IMR-90 (cell line): ENCODE measurements at regions not wholly inside any gene's neighbourhood (a gene's known extent, or its start where the extent isn't known, plus 50 kb on each side); places are given as distances from the start of the nearest gene placed in this dataset.

Source experiments
- ATAC-seq: fragments of 200-7000 bp; cut with Tn5 transposase; 2 replicates; pipeline ENCODE4 v1.9.1; 2020; ENCODE audit warnings: low read depth, mild to moderate bottlenecking, moderate library complexity
- BruUV-seq: library from RNA; stranded (reverse); fragments of 400-500 nt; replicated peaks from 2 replicates; lab custom pipeline; 2021; lab: Mats Ljungman, UMichigan
- CTCF ChIA-PET: fragments of 300-600 bp; formaldehyde crosslinking; extraction: SDS; loops from one replicate; lab custom pipeline; 2021; ENCODE audit warnings: antibody characterized with exemption; lab: Yijun Ruan, JAX
- POLR2A ChIA-PET: fragments of 300-600 bp; sonication (Branson Sonifier 250); formaldehyde crosslinking; loops from one replicate; lab custom pipeline; 2022; ENCODE audit warnings: antibody characterized with exemption; ENCODE audit not compliant: unreplicated experiment; lab: Charles Lee
- DNase-seq: peaks from one replicate; pipeline ENCODE4 v3.0.0; 2013
- H2AFZ ChIP-seq: replicated peaks from 2 replicates; pipeline ENCODE3; 2013; ENCODE audit warnings: low read length, mild to moderate bottlenecking; ENCODE audit not compliant: poor library complexity
- H2AK5ac ChIP-seq: 2 replicates; pipeline ENCODE4 v1.6.1; 2013; ENCODE audit warnings: low read depth, low read length, inconsistent platforms
- H2AK9ac ChIP-seq: replicated peaks from 2 replicates; pipeline ENCODE3; 2013; ENCODE audit warnings: mild to moderate bottlenecking, low read depth, low read length, moderate library complexity; ENCODE audit not compliant: poor library complexity
- H2BK120ac ChIP-seq: 2 replicates; pipeline ENCODE4 v1.6.1; 2013; ENCODE audit warnings: low read depth, low read length, inconsistent platforms
- H2BK15ac ChIP-seq: 3 replicates; pipeline ENCODE4 v1.6.1; 2013; ENCODE audit warnings: low read depth, low read length, inconsistent platforms
- H2BK20ac ChIP-seq: 2 replicates; pipeline ENCODE4 v1.6.1; 2013; ENCODE audit warnings: low read depth, mild to moderate bottlenecking, inconsistent platforms, low read length, moderate library complexity
- H2BK5ac ChIP-seq: 2 replicates; pipeline ENCODE4 v1.6.1; 2013; ENCODE audit warnings: mild to moderate bottlenecking, low read depth, low read length, inconsistent platforms; ENCODE audit not compliant: poor library complexity, severe bottlenecking
- H3K14ac ChIP-seq: replicated peaks from 2 replicates; pipeline ENCODE4 v1.6.1; 2013; ENCODE audit warnings: low read depth, low read length, inconsistent platforms
- H3K18ac ChIP-seq: 2 replicates; pipeline ENCODE4 v1.6.1; 2013; ENCODE audit warnings: low read depth, low read length, control low read depth
- H3K23ac ChIP-seq: 2 replicates; pipeline ENCODE4 v1.6.1; 2013; ENCODE audit warnings: low read depth, low read length, inconsistent platforms
- H3K27ac ChIP-seq: 2 replicates; pipeline ENCODE4 v1.5.1; 2013; ENCODE audit warnings: mild to moderate bottlenecking, control low read depth, low read length; ENCODE audit not compliant: insufficient read depth
- H3K27me3 ChIP-seq: 2 replicates; pipeline ENCODE4 v1.6.1; 2013; ENCODE audit warnings: low read length; ENCODE audit not compliant: control insufficient read depth, insufficient read depth
- H3K36me3 ChIP-seq: 2 replicates; pipeline ENCODE4 v1.6.1; 2013; ENCODE audit warnings: low read length, mixed read lengths; ENCODE audit not compliant: control insufficient read depth, insufficient read depth
- H3K4ac ChIP-seq: 2 replicates; pipeline ENCODE4 v1.6.1; 2013; ENCODE audit warnings: low read depth, low read length, inconsistent platforms
- H3K4me1 ChIP-seq: 2 replicates; pipeline ENCODE4 v1.6.1; 2013; ENCODE audit warnings: low read length, mixed read lengths; ENCODE audit not compliant: control insufficient read depth, insufficient read depth
- H3K4me2 ChIP-seq: 2 replicates; pipeline ENCODE4 v1.6.1; 2013; ENCODE audit warnings: low read depth, mild to moderate bottlenecking, control low read depth, low read length, moderate library complexity
- H3K4me3 ChIP-seq: 2 replicates; pipeline ENCODE4 v1.5.1; 2013; ENCODE audit warnings: low read depth, mild to moderate bottlenecking, control low read depth, low read length, moderate library complexity; ENCODE audit not compliant: insufficient read depth
- H3K56ac ChIP-seq: 2 replicates; pipeline ENCODE4 v1.6.1; 2013; ENCODE audit warnings: low read length, inconsistent platforms; ENCODE audit not compliant: insufficient read depth; ENCODE audit errors: extremely low read depth
- H3K79me1 ChIP-seq, 2 experiments: 2 replicates each; pipeline ENCODE4 v1.6.1; 2013; ENCODE audit warnings: low read length in 2 of 2, inconsistent platforms in 1 of 2, low read depth in 1 of 2
- H3K9ac ChIP-seq: 2 replicates; pipeline ENCODE4 v1.6.1; 2013; ENCODE audit warnings: low read depth, low read length, control low read depth
- H3K9me1 ChIP-seq: 2 replicates; pipeline ENCODE4 v1.6.1; 2013; ENCODE audit warnings: low read length, inconsistent platforms; ENCODE audit not compliant: insufficient read depth
- H3K9me3 ChIP-seq: 2 replicates; pipeline ENCODE4 v1.6.1; 2013; ENCODE audit warnings: low read length; ENCODE audit not compliant: control insufficient read depth, insufficient read depth
- H4K20me1 ChIP-seq: 2 replicates; pipeline ENCODE4 v1.6.1; 2013; ENCODE audit warnings: low read length, inconsistent platforms; ENCODE audit not compliant: insufficient read depth
- H4K5ac ChIP-seq: 2 replicates; pipeline ENCODE4 v1.6.1; 2013; ENCODE audit warnings: mild to moderate bottlenecking, low read depth, low read length, control low read depth
- H4K8ac ChIP-seq, 2 experiments: 2 replicates each; pipeline ENCODE4 v1.6.1; 2013; ENCODE audit warnings: low read depth in 2 of 2, low read length in 2 of 2, control low read depth in 1 of 2, inconsistent platforms in 1 of 2
- H4K91ac ChIP-seq: 2 replicates; pipeline ENCODE4 v1.6.1; 2013; ENCODE audit warnings: low read depth, low read length, inconsistent platforms; ENCODE audit not compliant: insufficient read depth
- BHLHE40 ChIP-seq: fragments of 150-350 bp; IDR thresholded peaks from 2 replicates; pipeline ENCODE4 v1.6.1; 2016; ENCODE audit warnings: mild to moderate bottlenecking, low read depth, low read length
- CEBPB ChIP-seq: IDR thresholded peaks from 2 replicates; pipeline ENCODE4 v1.6.1; 2012; ENCODE audit warnings: low read depth, low read length, improper control_type of control experiment
- CHD1 ChIP-seq: IDR thresholded peaks from 2 replicates; pipeline ENCODE4 v1.6.1; 2012; ENCODE audit warnings: low read depth, low read length, improper control_type of control experiment
- CTCF ChIP-seq: conservative IDR thresholded peaks from 2 replicates; pipeline ENCODE4 v1.5.1; 2012; ENCODE audit warnings: mild to moderate bottlenecking, low read depth, low read length, improper control_type of control experiment
- ELK1 ChIP-seq: fragments of 150-350 bp; IDR thresholded peaks from 2 replicates; pipeline ENCODE4 v1.6.1; 2016; ENCODE audit warnings: low read depth, mild to moderate bottlenecking, low read length, moderate library complexity, borderline replicate concordance
- FOS ChIP-seq: fragments of 150-350 bp; IDR thresholded peaks from 2 replicates; pipeline ENCODE4 v1.6.1; 2016; ENCODE audit warnings: low read depth, low read length
- MAFK ChIP-seq: IDR thresholded peaks from 2 replicates; pipeline ENCODE4 v1.6.1; 2012; ENCODE audit warnings: low read depth, low read length, improper control_type of control experiment
- MAZ ChIP-seq: IDR thresholded peaks from 2 replicates; pipeline ENCODE4 v1.6.1; 2012; ENCODE audit warnings: low read depth, mild to moderate bottlenecking, low read length, improper control_type of control experiment, moderate library complexity, borderline replicate concordance
- MXI1 ChIP-seq: IDR thresholded peaks from 2 replicates; pipeline ENCODE4 v1.6.1; 2012; ENCODE audit warnings: low read depth, mild to moderate bottlenecking, low read length, moderate library complexity, borderline replicate concordance
- NFE2L2 ChIP-seq: fragments of 150-350 bp; IDR thresholded peaks from 2 replicates; pipeline ENCODE4 v1.6.1; 2016; ENCODE audit warnings: low read depth, mild to moderate bottlenecking, low read length
- POLR2A ChIP-seq: IDR thresholded peaks from 2 replicates; pipeline ENCODE4 v1.6.1; 2012; ENCODE audit warnings: mild to moderate bottlenecking, low read depth, low read length
- RAD21 ChIP-seq: IDR thresholded peaks from 2 replicates; pipeline ENCODE4 v1.6.1; 2012; ENCODE audit warnings: low read length, improper control_type of control experiment
- RCOR1 ChIP-seq: IDR thresholded peaks from 2 replicates; pipeline ENCODE4 v1.6.1; 2012; ENCODE audit warnings: mild to moderate bottlenecking, low read length, improper control_type of control experiment; ENCODE audit not compliant: insufficient replicate concordance
- RFX5 ChIP-seq: IDR thresholded peaks from 2 replicates; pipeline ENCODE4 v1.8.0; 2012; ENCODE audit warnings: low read depth, mild to moderate bottlenecking, low read length, moderate library complexity
- SMC3 ChIP-seq: fragments of 150-350 bp; IDR thresholded peaks from 2 replicates; pipeline ENCODE4 v1.6.1; 2016; ENCODE audit warnings: low read depth, mild to moderate bottlenecking, antibody characterized with exemption, low read length, moderate library complexity
- USF2 ChIP-seq: fragments of 150-350 bp; IDR thresholded peaks from 2 replicates; pipeline ENCODE4 v1.6.1; 2017; ENCODE audit warnings: mild to moderate bottlenecking, antibody characterized with exemption, low read length, low read depth
- WGBS, 2 experiments: methylation state at CpG; one replicate each; pipeline versions ENCODE4 v1.1.5 to v1.1.7; 2013; ENCODE audit warnings: missing lambda C conversion rate in 2 of 2; ENCODE audit not compliant: insufficient read length in 1 of 2; ENCODE audit errors: extremely low coverage in 2 of 2; 5-methylcytosine and 5-hydroxymethylcytosine counted together
- dilution Hi-C: fragments of 300-500 bp; cut with HindIII; formaldehyde crosslinking; loops from one replicate; pipeline ENCODE4 v1.14.3; 2018; ENCODE audit warnings: low sequenced_read_pairs; ENCODE audit not compliant: unreplicated experiment
- in situ Hi-C: fragments of 300-500 bp; cut with MboI; formaldehyde crosslinking; loops from 3 replicates; pipeline ENCODE4 v1.14.3; 2019; ENCODE audit warnings: low sequenced_read_pairs, inconsistent platforms, mixed read lengths
- intact Hi-C: fragments of 100-400 bp; cut with micrococcal nuclease; formaldehyde crosslinking; loops from 2 replicates; pipeline ENCODE4 v1.10.0; 2022

GRCh38 chr2:226620176-226620575 lies 179.4 kb downstream of the IRS1 start:
- intact Hi-C loops: no loop called here
- ATAC-seq: no peak

More at GRCh38 chr2:226620176-226620575, 179.4 kb downstream of the IRS1 start:
- Histone ChIP-seq H2AFZ (no peak overlapping the region), H3K4me3 (no peak overlapping the region), H4K8ac (no peak overlapping the region), H2BK5ac (no peak overlapping the region), H3K9me3 (no peaks in the 10 kb centered on the region; the same call in 1 of the 2 replicates), H3K27ac (no peak overlapping the region), H3K4me1 (peaks cover 2% of the 10 kb centered on the region; the same call in 1 of the 2 replicates), H3K23ac (no peak overlapping the region), H2AK5ac (no peak overlapping the region), H3K79me1 (no peaks in the 10 kb centered on the region), H3K4ac (no peak overlapping the region), H3K9ac (no peak overlapping the region), H2AK9ac (no peak overlapping the region), H3K18ac (no peak overlapping the region), H3K9me1 (no peaks in the 10 kb centered on the region; the same call in 1 of the 2 replicates), H3K14ac (no peak overlapping the region), H3K4me2 (no peak overlapping the region), H2BK15ac (no peak overlapping the region), H3K27me3 (no peaks in the 10 kb centered on the region), H4K20me1 (no peaks in the 10 kb centered on the region), H2BK120ac (no peak overlapping the region), H3K56ac (no peak overlapping the region), H4K91ac (no peak overlapping the region), H2BK20ac (0 out of 2 replicates have a peak overlapping the region, but pooled peaks have one; percentile 32), H3K36me3 (no peaks in the 10 kb centered on the region), H4K5ac (no peak overlapping the region)
- no peak for TF ChIP-seq BHLHE40
- no peak for TF ChIP-seq USF2
- no peak for TF ChIP-seq CHD1
- TF ChIP-seq POLR2A: no peak
- TF ChIP-seq CTCF: no peak
- no peak for TF ChIP-seq FOS
- TF ChIP-seq MAZ: no peak
- TF ChIP-seq SMC3: no peak
- no peak for TF ChIP-seq MXI1
- TF ChIP-seq CEBPB: no peak
- TF ChIP-seq RFX5: no peak
- TF ChIP-seq NFE2L2: no peak
- TF ChIP-seq RCOR1: no peak
- TF ChIP-seq RAD21: no peak
- TF ChIP-seq ELK1: no peak
- TF ChIP-seq MAFK: no peak
- in situ Hi-C loops: no loop called here
- no CpG with 5 or more reads among the region's 3 CpGs for WGBS, 2 experiments
- no peak for DNase-seq
- dilution Hi-C loops: no loop called here
- CTCF ChIA-PET: no interaction called here
- BruUV-seq: no TSS peak
- POLR2A ChIA-PET: interaction anchor here (0.5 kb wide), 1 partner anchor 955 kb away, joined by 3 read pairs; no protein-coding TSS in a partner anchor
